T-helper 1 cell treated with Interleukin-12 subunit alpha and Interleukin-12 subunit beta and Interleukin-4 antibody, amounts not matched to agents 30 μg/mL and 1 μg/mL, for 36 hours (primary cell): ENCODE measurements at regions not wholly inside any gene's neighbourhood (a gene's known extent, or its start where the extent isn't known, plus 50 kb on each side); places are given as distances from the start of the nearest gene placed in this dataset.

Experiments used
- H3K27ac Mint-ChIP-seq: one replicate; pipeline ENCODE4 v1.8.0; 2021; ENCODE audit warnings: mild to moderate bottlenecking, mixed read lengths
- H3K27me3 Mint-ChIP-seq: one replicate; pipeline ENCODE4 v1.8.0; 2021; ENCODE audit warnings: low read depth, mixed read lengths
- H3K36me3 Mint-ChIP-seq: one replicate; pipeline ENCODE4 v1.8.0; 2021; ENCODE audit warnings: low read depth, mixed read lengths
- H3K4me1 Mint-ChIP-seq: one replicate; pipeline ENCODE4 v1.8.0; 2021; ENCODE audit warnings: low read depth, mixed read lengths
- H3K4me3 Mint-ChIP-seq: one replicate; pipeline ENCODE4 v1.8.0; 2021; ENCODE audit warnings: mild to moderate bottlenecking, moderate library complexity, mixed read lengths
- H3K9me3 Mint-ChIP-seq: one replicate; pipeline ENCODE4 v1.8.0; 2021; ENCODE audit warnings: mixed read lengths

GRCh38 chr19:30667746-30668145 lies 295.6 kb downstream of the ZNF536 start:
- no peak overlapping the region for H3K27ac Mint-ChIP-seq
- H3K36me3 Mint-ChIP-seq, result no peaks in the 10 kb centered on the region
- H3K4me1 Mint-ChIP-seq, result no peaks in the 10 kb centered on the region
- H3K27me3 Mint-ChIP-seq, result peaks cover 6% of the 10 kb centered on the region
- no peaks in the 10 kb centered on the region for H3K9me3 Mint-ChIP-seq
- H3K4me3 Mint-ChIP-seq, result no peak overlapping the region

- H3K36me3 Mint-ChIP-seq, result no peaks in the 10 kb centered on the region
- H3K4me1 Mint-ChIP-seq, result no peaks in the 10 kb centered on the region
- no peaks in the 10 kb centered on the region for H3K9me3 Mint-ChIP-seq
- H3K27ac Mint-ChIP-seq, result no peak overlapping the region
- H3K27me3 Mint-ChIP-seq, result peaks cover 10% of the 10 kb centered on the region
- H3K4me3 Mint-ChIP-seq, result no peak overlapping the region
Measured at GRCh38 chr19:30667227-30667626, 295.0 kb downstream of the ZNF536 start.

- H3K36me3 Mint-ChIP-seq, result no peaks in the 10 kb centered on the region
- H3K27me3 Mint-ChIP-seq, result peaks cover 10% of the 10 kb centered on the region
- H3K27ac Mint-ChIP-seq, result no peak overlapping the region
- no peak overlapping the region for H3K4me3 Mint-ChIP-seq
- H3K4me1 Mint-ChIP-seq, result no peaks in the 10 kb centered on the region
- H3K9me3 Mint-ChIP-seq, result no peaks in the 10 kb centered on the region
Measured at GRCh38 chr19:30666301-30666803, 294.2 kb downstream of the ZNF536 start.

GRCh38 chr19:30665449-30665848 lies 293.3 kb downstream of the ZNF536 start:
- Mint-ChIP-seq H3K27ac (no peak overlapping the region), H3K36me3 (no peaks in the 10 kb centered on the region), H3K4me1 (no peaks in the 10 kb centered on the region), H3K4me3 (no peak overlapping the region), H3K27me3 (peaks cover 10% of the 10 kb centered on the region), H3K9me3 (no peaks in the 10 kb centered on the region)

- Mint-ChIP-seq H3K36me3 (no peaks in the 10 kb centered on the region), H3K4me1 (no peaks in the 10 kb centered on the region), H3K27me3 (peaks cover 10% of the 10 kb centered on the region), H3K27ac (no peak overlapping the region), H3K4me3 (no peak overlapping the region), H3K9me3 (no peaks in the 10 kb centered on the region)
Measured at GRCh38 chr19:30663611-30664174, 291.5 kb downstream of the ZNF536 start.

GRCh38 chr19:30662211-30662861 lies 290.2 kb downstream of the ZNF536 start:
- no peaks in the 10 kb centered on the region for H3K36me3 Mint-ChIP-seq
- no peak overlapping the region for H3K4me3 Mint-ChIP-seq
- H3K9me3 Mint-ChIP-seq, result no peaks in the 10 kb centered on the region
- peaks cover 10% of the 10 kb centered on the region for H3K27me3 Mint-ChIP-seq
- no peaks in the 10 kb centered on the region for H3K4me1 Mint-ChIP-seq
- no peak overlapping the region for H3K27ac Mint-ChIP-seq

- Mint-ChIP-seq H3K4me3 (no peak overlapping the region), H3K27ac (no peak overlapping the region), H3K27me3 (peaks cover 10% of the 10 kb centered on the region), H3K36me3 (no peaks in the 10 kb centered on the region), H3K4me1 (no peaks in the 10 kb centered on the region), H3K9me3 (no peaks in the 10 kb centered on the region)
Measured at GRCh38 chr19:30659638-30660037, 287.5 kb downstream of the ZNF536 start.

GRCh38 chr19:30656520-30657100 lies 284.4 kb downstream of the ZNF536 start:
- no peaks in the 10 kb centered on the region for H3K9me3 Mint-ChIP-seq
- no peaks in the 10 kb centered on the region for H3K4me1 Mint-ChIP-seq
- no peak overlapping the region for H3K27ac Mint-ChIP-seq
- no peak overlapping the region for H3K4me3 Mint-ChIP-seq
- no peaks in the 10 kb centered on the region for H3K36me3 Mint-ChIP-seq
- H3K27me3 Mint-ChIP-seq, result no peaks in the 10 kb centered on the region

- H3K4me1 Mint-ChIP-seq, result no peaks in the 10 kb centered on the region
- no peak overlapping the region for H3K27ac Mint-ChIP-seq
- no peaks in the 10 kb centered on the region for H3K36me3 Mint-ChIP-seq
- no peak overlapping the region for H3K4me3 Mint-ChIP-seq
- peaks cover 3% of the 10 kb centered on the region for H3K27me3 Mint-ChIP-seq
- H3K9me3 Mint-ChIP-seq, result no peaks in the 10 kb centered on the region
Measured at GRCh38 chr19:30653646-30654386, 281.6 kb downstream of the ZNF536 start.

- H3K9me3 Mint-ChIP-seq, result no peaks in the 10 kb centered on the region
- no peak overlapping the region for H3K27ac Mint-ChIP-seq
- no peak overlapping the region for H3K4me3 Mint-ChIP-seq
- no peaks in the 10 kb centered on the region for H3K4me1 Mint-ChIP-seq
- H3K27me3 Mint-ChIP-seq, result peaks cover 3% of the 10 kb centered on the region
- H3K36me3 Mint-ChIP-seq, result no peaks in the 10 kb centered on the region
Measured at GRCh38 chr19:30652751-30653150, 280.6 kb downstream of the ZNF536 start.

GRCh38 chr19:30651691-30652090 lies 279.5 kb downstream of the ZNF536 start:
- Mint-ChIP-seq H3K27ac (no peak overlapping the region), H3K4me3 (no peak overlapping the region), H3K9me3 (no peaks in the 10 kb centered on the region), H3K36me3 (no peaks in the 10 kb centered on the region), H3K27me3 (peaks cover 3% of the 10 kb centered on the region), H3K4me1 (no peaks in the 10 kb centered on the region)

- Mint-ChIP-seq H3K9me3 (no peaks in the 10 kb centered on the region), H3K27me3 (peaks cover 3% of the 10 kb centered on the region), H3K4me1 (no peaks in the 10 kb centered on the region)
Measured at GRCh38 chr19:30651066-30651465, 278.9 kb downstream of the ZNF536 start.

GRCh38 chr19:30649934-30650614 lies 277.9 kb downstream of the ZNF536 start:
- Mint-ChIP-seq H3K27me3 (peaks cover 3% of the 10 kb centered on the region), H3K4me3 (no peak overlapping the region), H3K27ac (no peak overlapping the region), H3K4me1 (no peaks in the 10 kb centered on the region), H3K36me3 (no peaks in the 10 kb centered on the region), H3K9me3 (no peaks in the 10 kb centered on the region)

More at GRCh38 chr19:30651066-30651465, 278.9 kb downstream of the ZNF536 start:
- no peak overlapping the region for H3K27ac Mint-ChIP-seq
- no peak overlapping the region for H3K4me3 Mint-ChIP-seq
- no peaks in the 10 kb centered on the region for H3K36me3 Mint-ChIP-seq
